K562 (cell line): ENCODE measurements at regions not wholly inside any gene's neighbourhood (a gene's known extent, or its start where the extent isn't known, plus 50 kb on each side); places are given as distances from the start of the nearest gene placed in this dataset.
A peak's percentile ranks its signal among the peaks of the same experiment; 100 is the strongest.

Experiments used
- HNRNPLL ChIP-seq: fragments of 200-400 bp; formaldehyde crosslinking; IDR thresholded peaks from 2 replicates; pipeline ENCODE4 v1.6.1; 2017; ENCODE audit warnings: low read length, low read depth, mild to moderate bottlenecking; ENCODE audit not compliant: poor library complexity, severe bottlenecking
- NR2C2 ChIP-seq, 2 experiments: fragments of 200-800 bp in 1 of 2; sonication (Bioruptor generic) in 1 of 2; sonication (generic) in 1 of 2; formaldehyde crosslinking in 1 of 2; IDR thresholded peaks; 2 replicates each; pipeline versions ENCODE4 v1.6.1 to v1.8.0; 2016 to 2022; ENCODE audit warnings: mild to moderate bottlenecking in 1 of 2, missing compliant biosample characterization in 1 of 2, missing genetic modification characterization in 1 of 2, missing genetic modification reagents in 1 of 2
- NR4A1 ChIP-seq, 2 experiments: fragments of 250-450 bp in 1 of 2; fragments of 450-650 bp in 1 of 2; sonication (Bioruptor Pico) in 1 of 2; IDR thresholded peaks; 2 replicates each; pipeline versions ENCODE4 v1.4.0 to v1.6.1; 2016 to 2020; ENCODE audit warnings: mild to moderate bottlenecking in 2 of 2, missing compliant biosample characterization in 1 of 2, missing genetic modification characterization in 1 of 2, moderate library complexity in 1 of 2
- XRCC3 ChIP-seq: fragments of 450-650 bp; IDR thresholded peaks from 2 replicates; pipeline ENCODE4 v1.6.1; 2017; ENCODE audit warnings: mild to moderate bottlenecking, moderate library complexity
- TF ChIP-seq, protein P1 (sequence below), 2 experiments: fragments of 450-650 bp in 1 of 2; sonication (generic) in 1 of 2; formaldehyde crosslinking in 1 of 2; IDR thresholded peaks; 2 replicates each; pipeline versions ENCODE4 v1.7.1 to v1.9.0; 2016 to 2022; ENCODE audit warnings: inconsistent platforms in 1 of 2, mild to moderate bottlenecking in 1 of 2, missing genetic modification reagents in 1 of 2
- TF ChIP-seq, protein P2 (sequence below), 2 experiments: IDR thresholded peaks; 2 replicates each; pipeline ENCODE4 v1.6.1; 2012; ENCODE audit warnings: improper control_type of control experiment in 2 of 2, low read depth in 2 of 2, low read length in 2 of 2, borderline replicate concordance in 1 of 2

DNA sequence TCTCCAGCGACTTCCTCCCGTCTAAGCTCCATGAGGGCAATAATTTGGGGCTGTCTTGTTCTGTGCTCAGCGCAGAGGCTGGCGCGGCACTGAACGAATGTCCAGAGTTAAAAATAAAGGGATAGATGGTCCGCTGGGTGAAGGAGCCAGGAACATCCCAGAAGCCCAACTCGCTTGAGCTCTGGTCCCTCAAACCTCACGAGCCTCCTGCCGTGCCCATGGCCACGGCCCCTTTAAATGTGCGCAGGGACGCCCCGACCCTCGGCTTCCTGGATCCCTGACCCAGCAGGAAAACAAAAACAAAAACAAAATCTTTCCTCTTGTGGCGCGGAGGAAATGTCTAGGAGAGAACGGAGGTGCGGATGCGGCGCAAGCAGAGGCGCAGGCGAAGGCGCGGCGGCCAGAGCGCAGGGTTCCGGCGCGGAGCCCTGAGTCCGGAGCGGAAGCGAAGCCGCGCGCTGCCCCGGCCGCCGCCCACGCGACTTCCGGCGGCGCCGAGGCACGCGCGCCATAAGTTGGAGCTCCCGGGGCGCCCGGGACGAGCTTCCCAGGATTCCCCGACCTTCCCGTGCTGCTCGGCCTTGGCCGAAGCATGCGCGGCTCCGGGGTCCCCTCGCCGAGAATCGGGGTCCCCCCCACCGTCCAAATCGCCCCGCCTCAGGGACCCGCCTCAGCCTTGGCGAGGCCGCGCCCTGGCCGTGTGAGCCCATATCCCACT, 52.9 kb upstream of the WNT7A start (continued):
- TF ChIP-seq, protein P1, sequence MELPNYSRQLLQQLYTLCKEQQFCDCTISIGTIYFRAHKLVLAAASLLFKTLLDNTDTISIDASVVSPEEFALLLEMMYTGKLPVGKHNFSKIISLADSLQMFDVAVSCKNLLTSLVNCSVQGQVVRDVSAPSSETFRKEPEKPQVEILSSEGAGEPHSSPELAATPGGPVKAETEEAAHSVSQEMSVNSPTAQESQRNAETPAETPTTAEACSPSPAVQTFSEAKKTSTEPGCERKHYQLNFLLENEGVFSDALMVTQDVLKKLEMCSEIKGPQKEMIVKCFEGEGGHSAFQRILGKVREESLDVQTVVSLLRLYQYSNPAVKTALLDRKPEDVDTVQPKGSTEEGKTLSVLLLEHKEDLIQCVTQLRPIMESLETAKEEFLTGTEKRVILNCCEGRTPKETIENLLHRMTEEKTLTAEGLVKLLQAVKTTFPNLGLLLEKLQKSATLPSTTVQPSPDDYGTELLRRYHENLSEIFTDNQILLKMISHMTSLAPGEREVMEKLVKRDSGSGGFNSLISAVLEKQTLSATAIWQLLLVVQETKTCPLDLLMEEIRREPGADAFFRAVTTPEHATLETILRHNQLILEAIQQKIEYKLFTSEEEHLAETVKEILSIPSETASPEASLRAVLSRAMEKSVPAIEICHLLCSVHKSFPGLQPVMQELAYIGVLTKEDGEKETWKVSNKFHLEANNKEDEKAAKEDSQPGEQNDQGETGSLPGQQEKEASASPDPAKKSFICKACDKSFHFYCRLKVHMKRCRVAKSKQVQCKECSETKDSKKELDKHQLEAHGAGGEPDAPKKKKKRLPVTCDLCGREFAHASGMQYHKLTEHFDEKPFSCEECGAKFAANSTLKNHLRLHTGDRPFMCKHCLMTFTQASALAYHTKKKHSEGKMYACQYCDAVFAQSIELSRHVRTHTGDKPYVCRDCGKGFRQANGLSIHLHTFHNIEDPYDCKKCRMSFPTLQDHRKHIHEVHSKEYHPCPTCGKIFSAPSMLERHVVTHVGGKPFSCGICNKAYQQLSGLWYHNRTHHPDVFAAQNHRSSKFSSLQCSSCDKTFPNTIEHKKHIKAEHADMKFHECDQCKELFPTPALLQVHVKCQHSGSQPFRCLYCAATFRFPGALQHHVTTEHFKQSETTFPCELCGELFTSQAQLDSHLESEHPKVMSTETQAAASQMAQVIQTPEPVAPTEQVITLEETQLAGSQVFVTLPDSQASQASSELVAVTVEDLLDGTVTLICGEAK (IDR thresholded peaks at IDR 0.05): peak; percentile 78
- TF ChIP-seq, protein P1 (CRISPR knock-in tag; IDR thresholded peaks at IDR 0.05): no peak
- TF ChIP-seq, protein P2, sequence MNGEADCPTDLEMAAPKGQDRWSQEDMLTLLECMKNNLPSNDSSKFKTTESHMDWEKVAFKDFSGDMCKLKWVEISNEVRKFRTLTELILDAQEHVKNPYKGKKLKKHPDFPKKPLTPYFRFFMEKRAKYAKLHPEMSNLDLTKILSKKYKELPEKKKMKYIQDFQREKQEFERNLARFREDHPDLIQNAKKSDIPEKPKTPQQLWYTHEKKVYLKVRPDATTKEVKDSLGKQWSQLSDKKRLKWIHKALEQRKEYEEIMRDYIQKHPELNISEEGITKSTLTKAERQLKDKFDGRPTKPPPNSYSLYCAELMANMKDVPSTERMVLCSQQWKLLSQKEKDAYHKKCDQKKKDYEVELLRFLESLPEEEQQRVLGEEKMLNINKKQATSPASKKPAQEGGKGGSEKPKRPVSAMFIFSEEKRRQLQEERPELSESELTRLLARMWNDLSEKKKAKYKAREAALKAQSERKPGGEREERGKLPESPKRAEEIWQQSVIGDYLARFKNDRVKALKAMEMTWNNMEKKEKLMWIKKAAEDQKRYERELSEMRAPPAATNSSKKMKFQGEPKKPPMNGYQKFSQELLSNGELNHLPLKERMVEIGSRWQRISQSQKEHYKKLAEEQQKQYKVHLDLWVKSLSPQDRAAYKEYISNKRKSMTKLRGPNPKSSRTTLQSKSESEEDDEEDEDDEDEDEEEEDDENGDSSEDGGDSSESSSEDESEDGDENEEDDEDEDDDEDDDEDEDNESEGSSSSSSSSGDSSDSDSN (IDR thresholded peaks at IDR 0.05; ENCODE audit: borderline replicate concordance in 1 of 2, low read depth in 2 of 2, low read length in 2 of 2): 0 out of 4 replicates have a peak, but pooled peaks of 1 of the 2 experiments have one; percentile 30
- no peak for TF ChIP-seq XRCC3
- TF ChIP-seq NR2C2 (CRISPR knock-in tag; IDR thresholded peaks at IDR 0.05): no peak
- no peak for TF ChIP-seq NR2C2 (tag; IDR thresholded peaks at IDR 0.05)
- peak; percentile 68 for TF ChIP-seq HNRNPLL
- TF ChIP-seq NR4A1 (CRISPR knock-in tag; IDR thresholded peaks at IDR 0.05): no peak
- TF ChIP-seq NR4A1 (tag; IDR thresholded peaks at IDR 0.05): peak; percentile 57; the same call in 1 of the 2 replicates
